ENCODE measurements at regions not wholly inside any gene's neighbourhood (a gene's known extent, or its start where the extent isn't known, plus 50 kb on each side); places are given as distances from the start of the nearest gene placed in this dataset.

GRCh38 chr5:175109058-175109755 is 334.8 kb downstream of the DRD1 start:
- peak; percentile 17 for DNase-seq (ENCODE audit: low read depth)

GRCh38 chr5:175107865-175108264 is 336.1 kb downstream of the DRD1 start:
- DNase-seq (ENCODE audit: low read depth) = no peak

GRCh38 chr5:175107028-175107588 is 336.9 kb downstream of the DRD1 start:
- no peak for DNase-seq (ENCODE audit: low read depth)

DNA sequence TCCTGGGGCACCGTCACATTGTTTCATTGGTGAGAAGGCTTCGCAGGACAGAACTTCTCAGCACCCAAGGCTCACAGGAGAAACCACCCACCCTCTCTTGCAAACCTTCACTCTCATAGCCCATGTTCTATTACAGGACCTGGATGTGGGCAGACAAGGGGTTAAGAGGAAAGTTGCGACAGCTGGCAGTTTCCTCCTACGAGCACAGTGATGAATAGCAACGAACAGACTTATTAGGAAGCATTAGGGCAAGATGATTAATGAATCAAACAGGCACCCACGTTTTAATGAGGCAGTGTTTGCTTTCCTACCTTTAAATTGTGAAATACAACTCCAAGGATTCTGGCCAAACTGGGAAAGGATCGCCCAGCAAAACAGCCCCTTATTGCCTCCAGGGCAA is 339.3 kb downstream of the DRD1 start:
- DNase-seq (ENCODE audit: low read depth) = no peak

GRCh38 chr5:175103746-175104145 is 340.2 kb downstream of the DRD1 start:
- no peak for DNase-seq (ENCODE audit: low read depth)

DNA sequence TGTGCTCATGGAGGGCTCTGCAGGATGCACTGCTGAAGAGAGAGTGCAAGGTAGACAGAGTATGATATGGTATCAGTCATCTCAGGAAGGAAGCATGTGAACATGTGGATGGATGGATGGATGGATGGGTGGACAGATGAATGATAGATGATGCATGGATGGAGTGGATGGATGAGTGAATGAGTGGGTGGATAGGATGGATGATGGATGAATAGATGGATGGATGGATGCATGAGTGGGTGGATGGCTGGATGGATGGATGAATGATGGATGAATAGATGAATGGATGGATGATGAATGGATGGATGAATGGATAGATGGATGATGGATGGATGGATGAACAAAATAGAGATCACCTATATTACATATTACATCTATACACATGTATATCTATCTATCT is 341.3 kb downstream of the DRD1 start:
- DNase-seq (ENCODE audit: low read depth) = no peak

- no peak for DNase-seq (ENCODE audit: low read depth)
Observed at GRCh38 chr5:175098301-175098700, 345.7 kb downstream of the DRD1 start.

DNA sequence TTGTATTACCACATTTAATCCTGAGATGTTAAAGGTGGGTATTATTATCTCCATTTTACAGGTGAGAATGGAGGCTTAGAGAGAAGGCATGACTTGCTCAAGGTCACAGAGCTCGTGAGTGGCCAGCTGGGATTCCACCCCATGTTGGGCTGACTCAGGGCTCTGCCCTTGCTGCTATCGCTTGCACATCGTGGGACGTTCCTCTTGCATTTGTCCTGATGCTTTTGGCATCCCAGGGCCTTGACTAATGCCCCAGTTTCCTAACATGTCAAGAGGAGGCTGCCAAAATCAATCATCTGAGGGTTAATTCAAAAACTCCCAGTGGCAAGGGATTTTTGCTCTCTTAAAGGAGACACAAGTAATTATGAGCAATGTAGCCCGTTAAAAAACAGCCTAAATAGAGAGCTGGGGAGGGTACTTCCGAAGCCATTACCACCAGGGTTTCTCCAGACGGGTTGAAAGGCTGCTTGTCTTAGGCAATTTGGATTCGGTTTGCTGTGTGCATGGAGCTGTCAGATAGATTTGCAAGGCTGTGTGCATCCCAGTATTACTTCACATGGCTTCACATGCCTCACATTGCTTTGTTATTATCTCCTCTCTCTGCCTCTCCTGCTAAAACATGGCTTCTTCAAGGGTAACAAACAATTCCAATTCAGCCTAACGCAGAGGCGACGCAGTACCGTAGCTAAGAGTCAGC is 347.4 kb downstream of the DRD1 start:
- no peak for DNase-seq (ENCODE audit: low read depth)

- DNase-seq (ENCODE audit: low read depth) = no peak
Observed at GRCh38 chr5:175094461-175094860, 349.5 kb downstream of the DRD1 start.

GRCh38 chr5:175092691-175093090 is 351.3 kb downstream of the DRD1 start:
- DNase-seq (ENCODE audit: low read depth) = no peak

DNA sequence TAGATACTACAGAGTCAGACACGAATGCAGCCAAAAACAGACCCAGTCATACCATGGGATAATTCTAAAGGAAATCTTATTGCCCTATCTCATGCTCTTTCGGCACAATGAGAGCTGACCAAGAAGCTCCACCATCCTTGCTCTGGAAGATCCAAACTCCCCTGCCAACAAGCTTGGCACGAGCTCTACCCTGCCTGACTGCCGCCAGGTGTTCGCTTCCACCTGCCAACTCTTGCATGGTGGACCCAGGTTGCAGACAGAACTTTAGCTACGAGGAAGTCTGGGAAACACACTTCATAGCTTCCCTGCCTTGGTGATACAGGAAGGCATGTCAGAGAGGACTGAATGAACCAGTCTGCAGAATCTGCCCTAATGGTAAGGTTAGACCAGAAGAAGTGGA is 355.0 kb downstream of the DRD1 start:
- no peak for DNase-seq (ENCODE audit: low read depth)

DNA sequence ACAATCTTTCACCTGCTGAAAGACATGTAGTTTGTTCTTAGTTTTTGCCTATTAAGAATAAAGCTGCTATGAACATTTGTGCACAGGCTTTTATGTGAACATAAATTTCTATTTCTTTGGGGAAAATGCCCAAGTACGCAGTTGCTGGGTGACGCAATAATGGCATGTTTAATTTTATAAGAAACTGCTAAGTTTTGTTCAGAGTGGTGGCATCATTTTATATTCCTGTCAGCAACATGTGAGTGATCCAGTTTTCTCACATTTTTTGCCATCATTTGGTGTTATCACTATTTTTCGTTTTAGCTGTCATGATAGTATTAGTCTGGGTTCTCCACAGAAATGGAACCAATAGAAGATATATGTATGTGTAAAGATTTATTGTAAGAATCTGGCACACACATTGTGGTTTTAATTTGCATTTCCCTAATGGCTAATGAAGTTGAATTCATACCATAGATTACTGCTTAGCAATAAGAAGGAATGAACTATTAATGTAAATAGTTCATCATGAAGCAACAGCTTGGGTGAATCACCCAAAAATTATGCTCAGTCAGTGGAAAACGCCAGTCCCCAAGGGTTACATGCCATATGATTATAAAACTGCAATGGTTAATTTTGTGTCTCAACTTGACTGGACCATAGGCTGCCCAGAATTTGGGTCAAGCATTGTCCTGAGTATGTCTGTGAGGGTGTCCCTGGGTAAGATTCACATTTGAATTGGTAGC is 358.6 kb downstream of the MSX2 start:
- DNase-seq (ENCODE audit: low read depth) = no peak

- no peak for DNase-seq (ENCODE audit: low read depth)
Observed at GRCh38 chr5:175082346-175082745, 358.0 kb downstream of the MSX2 start.

DNA sequence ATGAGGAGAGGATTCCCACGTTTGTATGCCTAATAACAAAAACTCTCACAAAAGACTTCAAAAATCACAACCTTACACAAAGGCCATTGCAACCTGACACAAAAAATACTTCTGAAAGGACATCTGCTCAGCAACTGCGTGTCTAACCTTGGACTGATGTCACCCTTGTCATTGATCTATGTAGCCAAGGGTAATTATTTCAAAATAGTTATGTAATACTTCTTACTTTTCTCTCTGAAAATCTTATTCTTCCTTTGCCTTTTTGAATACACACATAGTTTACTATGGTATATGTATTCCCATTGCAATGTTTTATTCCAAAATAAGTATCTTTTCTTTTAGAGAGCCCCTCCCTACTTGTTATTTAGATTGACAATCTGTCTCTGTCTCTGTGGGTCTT is 355.3 kb downstream of the MSX2 start:
- DNase-seq (ENCODE audit: low read depth) = no peak

- no peak for DNase-seq (ENCODE audit: low read depth)
Observed at GRCh38 chr5:175070283-175070682, 345.9 kb downstream of the MSX2 start.

DNA sequence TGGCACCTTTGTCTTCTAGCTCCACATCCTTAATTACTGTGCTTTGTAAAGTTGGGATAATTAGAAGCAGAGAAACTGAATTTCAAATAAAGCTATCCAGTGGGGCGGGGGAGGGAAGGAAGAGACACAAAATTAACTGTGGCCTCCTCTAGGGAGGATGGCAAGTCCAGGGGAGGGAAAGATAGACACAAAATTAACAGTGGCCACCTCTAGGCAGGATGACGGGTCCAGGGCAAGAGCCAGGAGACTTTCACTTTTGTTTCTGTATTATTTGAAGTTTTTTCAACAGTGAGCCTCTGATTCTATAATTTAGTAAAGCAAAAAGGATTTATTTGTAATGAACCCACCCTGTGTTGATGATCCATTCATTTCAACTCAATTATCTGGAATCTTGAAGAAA is 335.9 kb downstream of the MSX2 start:
- no peak for DNase-seq (ENCODE audit: low read depth)

DNA sequence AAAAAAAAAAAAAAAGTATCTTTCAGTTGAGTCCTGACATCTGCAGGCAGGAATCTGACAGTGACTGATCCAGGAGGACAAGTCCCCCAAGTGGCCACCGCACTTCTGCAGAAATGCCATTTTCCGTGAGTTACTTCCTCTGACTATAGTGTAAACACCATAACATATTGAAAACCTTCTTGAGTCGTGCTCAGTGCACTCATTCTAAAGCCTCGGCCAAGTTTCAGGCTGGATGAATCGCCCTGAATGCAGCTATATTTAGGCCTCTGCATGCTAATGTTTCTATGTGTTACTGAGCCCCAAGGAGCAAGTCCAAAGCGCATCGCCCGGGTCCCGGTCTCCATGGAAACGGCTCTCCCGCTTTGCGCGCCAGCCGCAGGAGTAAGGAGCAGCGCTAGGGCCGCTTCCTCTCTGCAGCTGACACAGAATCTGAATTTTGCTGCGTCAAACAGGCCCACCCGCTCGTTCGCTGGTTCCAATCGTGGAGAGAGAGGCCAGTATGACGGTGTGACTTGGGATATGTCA is 335.4 kb downstream of the MSX2 start:
- no peak for DNase-seq (ENCODE audit: low read depth)

GRCh38 chr5:175056831-175057230 is 332.4 kb downstream of the MSX2 start:
- DNase-seq (ENCODE audit: low read depth) = no peak

DNA sequence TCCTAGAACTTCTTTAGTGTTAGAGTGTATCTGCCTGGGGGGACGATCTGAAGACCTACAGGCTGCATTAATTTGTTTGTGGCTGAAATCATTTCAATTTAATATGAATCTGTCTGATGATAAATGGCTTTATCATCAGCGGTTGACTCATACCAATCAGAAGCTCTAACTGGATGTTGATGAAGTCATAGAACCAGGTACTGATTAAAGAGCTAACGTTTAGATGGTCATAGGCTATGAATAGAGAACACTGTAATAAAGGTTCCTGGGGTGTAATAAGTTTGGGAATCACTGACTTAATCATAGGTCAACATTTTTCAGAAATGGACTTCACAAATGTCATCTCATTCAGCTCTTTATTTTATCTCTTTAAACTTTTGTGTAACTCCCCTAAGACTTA is 329.9 kb downstream of the MSX2 start:
- DNase-seq (ENCODE audit: low read depth) = no peak

- DNase-seq (ENCODE audit: low read depth) = no peak
Observed at GRCh38 chr5:175052351-175052750, 328.0 kb downstream of the MSX2 start.

DNA sequence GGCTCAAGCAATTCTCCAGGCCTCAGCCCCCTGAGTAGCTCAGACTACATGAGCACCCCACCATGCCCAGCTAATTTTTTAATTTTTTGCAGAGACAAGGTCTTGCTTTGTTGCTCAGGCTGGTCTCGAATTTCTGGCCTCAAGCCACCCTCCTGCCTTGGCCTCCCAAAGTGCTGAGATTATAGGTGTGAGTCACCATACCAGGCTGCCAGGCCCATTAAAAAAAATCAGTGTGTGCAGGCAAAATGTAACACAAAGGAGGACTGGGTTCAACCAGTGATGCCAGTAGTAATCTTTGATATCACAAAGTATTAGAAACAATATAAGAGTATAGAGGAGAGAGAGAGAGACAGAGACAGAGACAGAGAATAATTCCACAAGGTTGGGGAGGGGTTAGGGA is 322.7 kb downstream of the MSX2 start:
- DNase-seq (ENCODE audit: low read depth) = no peak

GRCh38 chr5:175045820-175046219 is 321.4 kb downstream of the MSX2 start:
- no peak for DNase-seq (ENCODE audit: low read depth)

Measured in RPMI7951 (cell line).